Hematopoietic multipotent progenitor cell (in vitro differentiated cells): ENCODE measurements at regions not wholly inside any gene's neighbourhood (a gene's known extent, or its start where the extent isn't known, plus 50 kb on each side); places are given as distances from the start of the nearest gene placed in this dataset.

ENCODE experiments used
- DNase-seq, 3 donors: peaks; one replicate each; pipeline ENCODE4 v3.0.0-alpha.2; 2011 to 2015; ENCODE audit warnings: low read depth in 2 of 3, low spot score in 2 of 3

GRCh38 chr7:25828468-25828867, 323.5 kb upstream of the NFE2L3 start:
- DNase-seq: no peak

GRCh38 chr7:25829663-25830062, 322.3 kb upstream of the NFE2L3 start:
- no peak for DNase-seq

- DNase-seq: no peak
These were observed 321.8 kb upstream of the NFE2L3 start for GRCh38 chr7:25830215-25830614.

- DNase-seq: no peak
These were observed 320.8 kb upstream of the NFE2L3 start for GRCh38 chr7:25831062-25831691.

GRCh38 chr7:25831831-25832411, 320.1 kb upstream of the NFE2L3 start:
- no peak for DNase-seq

- DNase-seq: no peak
These were observed 319.5 kb upstream of the NFE2L3 start for GRCh38 chr7:25832456-25832855.

- no peak for DNase-seq
These were observed 319.1 kb upstream of the NFE2L3 start for GRCh38 chr7:25832929-25833328.

- DNase-seq: no peak
These were observed 317.9 kb upstream of the NFE2L3 start for GRCh38 chr7:25834050-25834449.

- no peak for DNase-seq
These were observed 316.8 kb upstream of the NFE2L3 start for GRCh38 chr7:25835197-25835596.

- DNase-seq: no peak
These were observed 312.8 kb upstream of the NFE2L3 start for GRCh38 chr7:25839084-25839769.

- DNase-seq: no peak
These were observed 311.7 kb upstream of the NFE2L3 start for GRCh38 chr7:25840209-25840792.

GRCh38 chr7:25841575-25841974, 310.4 kb upstream of the NFE2L3 start:
- DNase-seq: no peak

GRCh38 chr7:25842201-25842733, 309.7 kb upstream of the NFE2L3 start:
- DNase-seq: no peak

- DNase-seq: no peak
These were observed 308.5 kb upstream of the NFE2L3 start for GRCh38 chr7:25843467-25843866.

- DNase-seq: no peak
These were observed 307.7 kb upstream of the NFE2L3 start for GRCh38 chr7:25844102-25844870.

- no peak for DNase-seq
These were observed 306.5 kb upstream of the NFE2L3 start for GRCh38 chr7:25845464-25845863.

GRCh38 chr7:25846722-25847121, 305.3 kb upstream of the NFE2L3 start:
- DNase-seq: no peak

GRCh38 chr7:25847336-25848070, 304.5 kb upstream of the NFE2L3 start:
- DNase-seq: no peak

GRCh38 chr7:25849500-25850184, 302.4 kb upstream of the NFE2L3 start:
- DNase-seq: no peak

- DNase-seq: no peak
These were observed 301.8 kb upstream of the NFE2L3 start for GRCh38 chr7:25850216-25850615.
